ENCODE measurements at regions not wholly inside any gene's neighbourhood (a gene's known extent, or its start where the extent isn't known, plus 50 kb on each side); places are given as distances from the start of the nearest gene placed in this dataset.

DNA sequence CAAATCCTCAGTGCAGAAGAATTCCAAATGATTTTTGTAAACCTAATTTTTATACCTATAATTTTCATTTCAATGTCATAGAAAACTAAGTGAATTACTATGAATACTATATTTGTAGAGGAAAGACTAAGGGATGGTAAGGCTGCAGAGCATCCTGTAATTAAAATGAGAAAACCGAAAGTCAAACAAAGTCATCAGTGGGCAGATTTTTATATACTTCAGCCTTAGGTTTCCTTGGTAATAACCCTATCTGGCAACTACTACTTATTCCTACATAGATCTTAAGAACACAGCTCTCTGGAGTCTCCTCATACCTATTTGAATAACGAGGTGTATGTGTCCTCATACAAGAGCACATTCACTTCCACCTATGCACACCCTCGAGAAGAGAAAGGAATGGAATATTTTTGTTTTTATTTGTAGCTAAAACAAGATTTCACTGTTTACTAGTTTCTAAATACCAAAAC, 117.9 kb upstream of the SGK1 start:
- no peaks in the 10 kb centered on the region for H3K9me3 ChIP-seq
- peak overlapping the region; percentile 70 for H3K4me2 ChIP-seq
- WGBS (ENCODE audit: missing lambda C conversion rate) = 5% methylated on average over 3 of the region's 3 CpGs
- ChIA-PET POLR2A (interaction anchor here (1.0 kb wide), 1 partner anchor 148 kb away, joined by 3 read pairs; no protein-coding TSS in a partner anchor), CTCF (interaction anchor here (0.6 to 1.3 kb wide), 2 partner anchors 152 to 402 kb away, joined by 3 read pairs; no protein-coding TSS in a partner anchor)
- DNase-seq (ENCODE audit: low read depth in 1 of 2, low spot score in 1 of 2) = no peak
- H3K27ac ChIP-seq = peak overlapping the region; percentile 69 to 85
- no peak for FAIRE-seq
- TF ChIP-seq HDAC2 (IDR thresholded peaks at IDR 0.05) = no peak
- no peak for TF ChIP-seq RNF2 (IDR thresholded peaks at IDR 0.05; ENCODE audit: borderline replicate concordance, low read depth)
- TF ChIP-seq, protein P1, sequence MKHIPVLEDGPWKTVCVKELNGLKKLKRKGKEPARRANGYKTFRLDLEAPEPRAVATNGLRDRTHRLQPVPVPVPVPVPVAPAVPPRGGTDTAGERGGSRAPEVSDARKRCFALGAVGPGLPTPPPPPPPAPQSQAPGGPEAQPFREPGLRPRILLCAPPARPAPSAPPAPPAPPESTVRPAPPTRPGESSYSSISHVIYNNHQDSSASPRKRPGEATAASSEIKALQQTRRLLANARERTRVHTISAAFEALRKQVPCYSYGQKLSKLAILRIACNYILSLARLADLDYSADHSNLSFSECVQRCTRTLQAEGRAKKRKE (CRISPR knock-in tag; IDR thresholded peaks at IDR 0.05; ENCODE audit: low read depth) = no peak
- TF ChIP-seq, protein P2, sequence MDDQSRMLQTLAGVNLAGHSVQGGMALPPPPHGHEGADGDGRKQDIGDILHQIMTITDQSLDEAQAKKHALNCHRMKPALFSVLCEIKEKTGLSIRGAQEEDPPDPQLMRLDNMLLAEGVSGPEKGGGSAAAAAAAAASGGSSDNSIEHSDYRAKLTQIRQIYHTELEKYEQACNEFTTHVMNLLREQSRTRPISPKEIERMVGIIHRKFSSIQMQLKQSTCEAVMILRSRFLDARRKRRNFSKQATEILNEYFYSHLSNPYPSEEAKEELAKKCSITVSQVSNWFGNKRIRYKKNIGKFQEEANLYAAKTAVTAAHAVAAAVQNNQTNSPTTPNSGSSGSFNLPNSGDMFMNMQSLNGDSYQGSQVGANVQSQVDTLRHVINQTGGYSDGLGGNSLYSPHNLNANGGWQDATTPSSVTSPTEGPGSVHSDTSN (IDR thresholded peaks at IDR 0.05) = no peak
- no peak for TF ChIP-seq RAD21 (conservative IDR thresholded peaks at IDR 0.05 in 1 of 2, IDR thresholded peaks at IDR 0.05 in 1 of 2)
- no peak for TF ChIP-seq ZC3H11A (IDR thresholded peaks at IDR 0.05)
- TF ChIP-seq, protein P3, sequence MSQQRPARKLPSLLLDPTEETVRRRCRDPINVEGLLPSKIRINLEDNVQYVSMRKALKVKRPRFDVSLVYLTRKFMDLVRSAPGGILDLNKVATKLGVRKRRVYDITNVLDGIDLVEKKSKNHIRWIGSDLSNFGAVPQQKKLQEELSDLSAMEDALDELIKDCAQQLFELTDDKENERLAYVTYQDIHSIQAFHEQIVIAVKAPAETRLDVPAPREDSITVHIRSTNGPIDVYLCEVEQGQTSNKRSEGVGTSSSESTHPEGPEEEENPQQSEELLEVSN (IDR thresholded peaks at IDR 0.05; ENCODE audit: borderline replicate concordance, low read depth) = no peak
- TF ChIP-seq PHF8 (IDR thresholded peaks at IDR 0.05; ENCODE audit: borderline replicate concordance, low read depth) = no peak
- no peak for TF ChIP-seq CHD4 (IDR thresholded peaks at IDR 0.05; ENCODE audit: borderline replicate concordance)
- no peak for TF ChIP-seq RCOR1 (IDR thresholded peaks at IDR 0.05; ENCODE audit: low read depth, low read length)
- TF ChIP-seq REST (IDR thresholded peaks at IDR 0.05) = no peak
- no peak for TF ChIP-seq FOSB (CRISPR knock-in tag; IDR thresholded peaks at IDR 0.05)
- no peak for TF ChIP-seq POLR2A (IDR thresholded peaks at IDR 0.05; ENCODE audit: low read length)
- no peak for TF ChIP-seq TFCP2L1 (CRISPR knock-in tag; IDR thresholded peaks at IDR 0.05)
- TF ChIP-seq GATA3 (IDR thresholded peaks at IDR 0.05; ENCODE audit: borderline replicate concordance) = no peak
- TF ChIP-seq, protein P4, sequence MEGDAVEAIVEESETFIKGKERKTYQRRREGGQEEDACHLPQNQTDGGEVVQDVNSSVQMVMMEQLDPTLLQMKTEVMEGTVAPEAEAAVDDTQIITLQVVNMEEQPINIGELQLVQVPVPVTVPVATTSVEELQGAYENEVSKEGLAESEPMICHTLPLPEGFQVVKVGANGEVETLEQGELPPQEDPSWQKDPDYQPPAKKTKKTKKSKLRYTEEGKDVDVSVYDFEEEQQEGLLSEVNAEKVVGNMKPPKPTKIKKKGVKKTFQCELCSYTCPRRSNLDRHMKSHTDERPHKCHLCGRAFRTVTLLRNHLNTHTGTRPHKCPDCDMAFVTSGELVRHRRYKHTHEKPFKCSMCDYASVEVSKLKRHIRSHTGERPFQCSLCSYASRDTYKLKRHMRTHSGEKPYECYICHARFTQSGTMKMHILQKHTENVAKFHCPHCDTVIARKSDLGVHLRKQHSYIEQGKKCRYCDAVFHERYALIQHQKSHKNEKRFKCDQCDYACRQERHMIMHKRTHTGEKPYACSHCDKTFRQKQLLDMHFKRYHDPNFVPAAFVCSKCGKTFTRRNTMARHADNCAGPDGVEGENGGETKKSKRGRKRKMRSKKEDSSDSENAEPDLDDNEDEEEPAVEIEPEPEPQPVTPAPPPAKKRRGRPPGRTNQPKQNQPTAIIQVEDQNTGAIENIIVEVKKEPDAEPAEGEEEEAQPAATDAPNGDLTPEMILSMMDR (IDR thresholded peaks at IDR 0.05) = no peak
- H3K4me1 ChIP-seq = peaks cover 26% of the 10 kb centered on the region; the same call in 2 of the 3 replicates
- peak overlapping the region; percentile 16; the same call in 2 of the 3 replicates for H3K4me3 ChIP-seq
- peak; percentile 65 to 78; a peak in 5 of 6 replicates for ATAC-seq
